MM.1S (cell line): ENCODE measurements at regions not wholly inside any gene's neighbourhood (a gene's known extent, or its start where the extent isn't known, plus 50 kb on each side); places are given as distances from the start of the nearest gene placed in this dataset.

Source experiments
- EZH2 ChIP-seq: fragments of 300-600 bp; sonication (generic); optimal IDR thresholded peaks from 2 replicates; pipeline ENCODE3; 2017; ENCODE audit warnings: low read depth, mild to moderate bottlenecking, antibody characterized with exemption, low read length, mixed read lengths
- EZH2phosphoT487 ChIP-seq: fragments of 300-600 bp; sonication (generic); IDR thresholded peaks from 2 replicates; pipeline ENCODE4 v1.6.1; 2018; ENCODE audit warnings: antibody characterized with exemption, low read length
- TF ChIP-seq, protein P1 (sequence below): fragments of 300-600 bp; sonication (generic); IDR thresholded peaks from 2 replicates; pipeline ENCODE4 v1.5.1; 2016; ENCODE audit warnings: antibody characterized with exemption, low read length, mixed read lengths

GRCh38 chrX:126265116-126265515 is 99.0 kb upstream of the DCAF12L2 start:
- TF ChIP-seq EZH2phosphoT487, result no peak
- TF ChIP-seq, protein P1, sequence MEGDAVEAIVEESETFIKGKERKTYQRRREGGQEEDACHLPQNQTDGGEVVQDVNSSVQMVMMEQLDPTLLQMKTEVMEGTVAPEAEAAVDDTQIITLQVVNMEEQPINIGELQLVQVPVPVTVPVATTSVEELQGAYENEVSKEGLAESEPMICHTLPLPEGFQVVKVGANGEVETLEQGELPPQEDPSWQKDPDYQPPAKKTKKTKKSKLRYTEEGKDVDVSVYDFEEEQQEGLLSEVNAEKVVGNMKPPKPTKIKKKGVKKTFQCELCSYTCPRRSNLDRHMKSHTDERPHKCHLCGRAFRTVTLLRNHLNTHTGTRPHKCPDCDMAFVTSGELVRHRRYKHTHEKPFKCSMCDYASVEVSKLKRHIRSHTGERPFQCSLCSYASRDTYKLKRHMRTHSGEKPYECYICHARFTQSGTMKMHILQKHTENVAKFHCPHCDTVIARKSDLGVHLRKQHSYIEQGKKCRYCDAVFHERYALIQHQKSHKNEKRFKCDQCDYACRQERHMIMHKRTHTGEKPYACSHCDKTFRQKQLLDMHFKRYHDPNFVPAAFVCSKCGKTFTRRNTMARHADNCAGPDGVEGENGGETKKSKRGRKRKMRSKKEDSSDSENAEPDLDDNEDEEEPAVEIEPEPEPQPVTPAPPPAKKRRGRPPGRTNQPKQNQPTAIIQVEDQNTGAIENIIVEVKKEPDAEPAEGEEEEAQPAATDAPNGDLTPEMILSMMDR, result no peak
- TF ChIP-seq EZH2, result no peak
